ENCODE measurements at regions not wholly inside any gene's neighbourhood (a gene's known extent, or its start where the extent isn't known, plus 50 kb on each side); places are given as distances from the start of the nearest gene placed in this dataset.

DNA sequence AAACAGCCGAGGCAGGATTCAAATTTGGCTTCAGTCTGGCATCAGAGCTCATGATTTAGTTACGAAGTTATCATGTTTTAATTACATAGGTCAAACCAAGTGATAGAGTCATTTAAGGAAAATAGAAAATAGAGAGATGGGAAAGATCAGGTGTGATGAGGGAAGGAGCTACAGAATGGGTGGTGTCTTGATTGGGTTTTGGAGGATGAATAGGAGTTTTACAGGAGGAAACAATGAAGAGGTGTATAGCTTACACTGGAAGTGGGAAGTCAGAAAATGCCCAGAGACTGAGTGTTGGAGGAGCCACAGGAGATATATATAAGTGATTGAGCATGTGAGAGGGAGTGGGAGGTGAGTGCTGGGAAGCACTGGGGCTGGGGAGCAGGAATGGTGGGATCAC, 264.2 kb upstream of the TNP1 start:
- DNase-seq (ENCODE audit: low read depth, low spot score) = no peak

DNA sequence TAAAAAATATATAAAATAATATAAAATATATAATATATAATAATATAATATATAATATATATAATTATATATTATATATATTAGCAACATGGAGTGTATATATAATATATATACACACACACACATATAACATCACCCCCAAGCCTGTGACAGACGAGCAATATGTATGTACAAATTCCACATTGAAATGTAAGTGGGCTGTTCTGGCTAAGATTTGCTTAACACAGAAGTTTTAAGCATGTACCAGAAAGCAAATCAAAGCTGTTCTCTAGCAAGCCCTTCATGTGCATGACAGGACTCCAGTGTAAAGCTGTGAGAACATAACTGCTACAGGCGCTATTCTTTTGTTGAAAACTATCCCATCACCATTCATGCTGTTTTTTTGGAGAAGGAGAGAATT, 261.7 kb upstream of the TNP1 start:
- no peak for DNase-seq (ENCODE audit: low read depth, low spot score)

DNA sequence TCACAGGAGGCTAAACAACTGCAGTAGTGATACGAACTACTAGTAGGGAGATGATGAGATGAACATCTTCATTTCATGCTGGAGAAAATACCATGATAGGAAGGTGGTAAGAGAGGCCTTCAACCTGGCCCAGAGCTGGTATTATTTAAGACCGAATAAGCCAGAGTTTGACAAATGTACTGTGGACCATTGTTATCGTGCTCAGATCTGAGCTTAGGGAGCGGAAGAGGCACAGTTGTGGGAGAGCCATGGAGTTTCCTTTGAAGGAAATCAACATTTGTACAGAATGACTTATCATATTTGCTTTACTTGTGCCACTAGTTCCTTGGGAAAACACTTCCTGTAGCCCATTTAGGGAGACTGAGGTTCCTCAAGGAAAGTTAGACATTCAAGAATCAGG, 260.6 kb upstream of the TNP1 start:
- no peak for DNase-seq (ENCODE audit: low read depth, low spot score)

DNA sequence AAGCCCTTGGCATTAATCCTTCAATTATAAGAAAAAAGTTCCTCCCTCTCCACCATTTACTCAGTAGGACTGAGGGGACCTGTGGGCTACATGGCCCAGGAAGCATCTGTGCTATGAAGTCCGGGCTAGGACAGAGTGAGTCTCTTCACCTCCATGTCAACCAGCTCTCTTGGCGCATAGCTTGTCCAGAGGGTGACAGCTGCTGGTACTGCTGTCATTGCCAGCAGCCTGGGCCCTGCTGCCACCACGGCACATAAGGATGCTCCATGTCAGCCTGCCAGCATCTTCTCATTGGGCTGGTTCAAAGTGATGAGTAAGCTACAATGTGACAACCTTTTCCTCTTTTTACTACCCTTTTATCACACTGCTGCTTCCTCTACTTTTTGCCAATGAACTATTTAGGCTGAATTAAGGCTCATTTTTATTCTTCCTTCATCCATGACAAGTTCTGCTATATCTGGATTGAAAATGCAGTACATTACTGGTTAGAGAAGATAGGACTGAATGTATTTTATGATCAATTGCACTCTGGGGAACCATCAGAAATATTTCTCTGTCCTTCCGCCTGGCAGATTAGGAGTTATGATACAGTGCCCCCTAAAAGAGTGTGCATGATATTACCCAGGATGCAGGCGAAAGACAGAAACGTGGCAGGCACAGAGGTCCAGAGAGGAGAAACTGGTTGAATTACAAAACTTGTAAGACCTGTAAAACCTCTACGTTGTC, 258.9 kb upstream of the TNP1 start:
- DNase-seq (ENCODE audit: low read depth, low spot score) = no peak

DNA sequence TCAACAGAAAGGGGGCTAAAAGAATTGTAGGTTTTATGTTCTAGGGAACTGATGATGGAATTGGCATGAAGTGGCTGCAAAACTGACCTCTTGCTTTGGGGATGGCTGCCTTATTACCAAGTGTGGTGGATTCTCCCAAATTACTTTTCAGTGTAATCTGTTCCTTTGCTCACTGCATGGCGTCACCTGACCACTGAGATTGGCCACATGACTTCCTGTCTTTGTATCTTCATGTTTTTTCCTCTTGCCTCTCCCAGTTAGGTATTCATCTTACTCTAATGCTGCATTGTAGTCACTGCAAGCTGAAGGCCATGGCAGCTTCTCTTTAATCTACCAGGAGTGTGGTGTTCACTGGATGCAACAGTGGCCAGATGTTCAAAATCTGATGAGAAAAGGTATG, 257.7 kb upstream of the TNP1 start:
- no peak for DNase-seq (ENCODE audit: low read depth, low spot score)

DNA sequence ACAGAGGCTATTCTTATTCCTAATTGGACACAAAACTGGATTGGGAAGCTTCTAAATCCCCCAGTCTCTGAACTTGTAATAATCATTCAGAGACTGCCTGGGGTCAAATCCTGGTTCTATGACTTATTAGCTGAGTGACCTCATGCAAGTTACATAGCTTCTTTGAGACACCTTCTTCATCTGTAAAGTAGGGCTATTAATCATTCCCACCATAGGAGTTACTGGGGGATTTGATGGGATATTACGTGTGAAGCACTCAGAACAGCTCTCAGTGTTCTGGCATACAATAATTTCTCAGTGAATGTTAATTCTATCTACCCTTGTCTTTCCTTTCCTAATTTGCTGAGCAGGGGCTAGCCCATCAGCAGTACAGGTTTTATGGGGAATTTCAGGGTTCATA, 256.7 kb upstream of the TNP1 start:
- no peak for DNase-seq (ENCODE audit: low read depth, low spot score)

DNA sequence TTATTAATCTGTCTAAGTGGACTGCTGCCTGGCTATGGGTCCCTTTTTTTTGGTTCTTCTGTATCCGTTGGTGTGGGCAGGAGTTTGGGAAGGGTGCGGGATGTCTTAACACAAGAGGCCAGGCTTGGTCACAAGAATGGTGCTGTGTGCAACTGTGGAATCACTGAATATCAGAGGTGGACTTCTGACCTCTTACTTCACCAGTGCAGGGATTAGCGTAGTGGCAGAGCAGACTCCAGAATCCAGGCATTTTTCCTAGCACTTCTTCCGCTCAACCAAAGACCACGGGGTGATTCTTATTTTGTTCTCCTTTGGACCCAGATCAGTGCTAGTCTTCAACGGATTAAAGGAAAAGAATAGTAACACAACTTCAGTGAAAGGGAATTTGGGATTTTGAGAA, 254.3 kb upstream of the TNP1 start:
- no peak for DNase-seq (ENCODE audit: low read depth, low spot score)

DNA sequence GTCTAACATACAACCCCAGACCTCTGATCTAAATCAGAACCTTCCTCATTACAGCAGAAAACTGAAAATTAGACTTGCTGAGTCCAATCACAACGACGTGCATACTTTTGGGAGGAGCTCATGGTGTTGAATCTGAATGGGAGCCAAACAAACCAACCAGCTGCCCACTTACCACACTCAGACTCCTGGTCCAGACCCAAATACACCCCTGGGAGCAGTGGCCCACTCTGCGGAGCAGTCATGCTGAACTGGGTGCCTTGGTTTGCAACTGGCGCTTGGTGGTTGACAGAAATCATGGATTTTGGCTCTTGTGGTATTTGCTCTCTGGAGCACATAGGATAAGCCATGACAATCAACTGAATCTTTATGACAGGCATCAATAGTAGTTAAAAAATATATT, 253.6 kb upstream of the TNP1 start:
- DNase-seq (ENCODE audit: low read depth, low spot score) = no peak

DNA sequence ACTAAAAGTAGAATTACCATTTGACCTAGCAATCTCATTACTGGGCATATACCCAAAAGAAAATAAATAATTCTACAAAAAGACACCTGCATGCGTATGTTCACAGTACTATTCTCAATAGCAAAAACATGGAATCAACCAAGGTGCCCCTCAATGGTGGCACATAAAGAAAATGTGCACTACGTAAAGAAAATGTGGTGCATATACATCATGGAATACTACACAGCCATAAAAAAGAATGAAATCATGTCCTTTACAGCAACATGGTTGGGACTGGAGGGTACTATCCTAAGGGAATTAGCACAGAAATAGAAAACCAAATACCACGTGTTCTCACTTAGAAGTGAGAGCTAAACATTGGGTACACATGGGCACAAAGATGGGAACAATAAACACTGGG, 250.7 kb upstream of the TNP1 start:
- no peak for DNase-seq (ENCODE audit: low read depth, low spot score)

DNA sequence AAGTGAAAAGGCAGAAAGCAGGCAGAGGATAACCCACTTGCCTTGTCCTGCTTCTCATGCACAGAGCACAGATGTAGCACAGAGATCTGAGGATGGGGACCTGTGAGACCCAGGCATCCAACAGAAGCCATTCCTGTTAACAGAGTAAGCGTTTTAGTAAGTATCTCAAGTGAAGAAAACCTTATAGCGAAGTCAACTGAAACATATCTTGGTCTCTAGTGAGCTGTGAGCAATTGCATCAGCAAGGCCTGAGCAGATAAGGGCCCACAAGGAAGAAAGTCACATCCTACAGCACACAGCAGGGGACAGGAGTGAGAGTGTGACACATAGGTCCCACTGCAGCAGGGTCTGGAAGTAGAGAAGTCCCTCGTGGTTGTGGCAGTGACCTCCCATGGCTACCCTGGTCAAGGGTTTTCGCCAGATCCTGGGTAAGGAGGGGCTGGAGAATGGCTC, 248.7 kb upstream of the TNP1 start:
- DNase-seq (ENCODE audit: low read depth, low spot score) = no peak

DNA sequence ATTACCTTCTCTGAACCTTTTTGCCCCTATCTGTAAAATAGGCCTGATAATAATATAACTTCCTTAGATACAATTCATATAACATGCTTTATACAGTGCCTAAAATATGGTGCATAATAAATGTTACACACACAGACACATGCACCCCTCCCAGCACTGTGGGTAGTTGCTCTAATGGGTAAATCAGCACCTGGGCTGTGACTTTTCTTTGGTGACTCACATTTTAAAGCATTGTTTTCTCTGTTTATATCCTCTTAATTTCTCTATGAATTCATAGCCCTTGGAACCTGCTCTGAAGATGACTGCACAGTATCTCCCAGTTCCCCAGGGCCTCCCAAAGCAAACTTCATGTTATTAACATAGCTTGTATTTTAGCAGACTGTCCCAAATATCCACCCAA, 248.2 kb upstream of the TNP1 start:
- no peak for DNase-seq (ENCODE audit: low read depth, low spot score)

DNA sequence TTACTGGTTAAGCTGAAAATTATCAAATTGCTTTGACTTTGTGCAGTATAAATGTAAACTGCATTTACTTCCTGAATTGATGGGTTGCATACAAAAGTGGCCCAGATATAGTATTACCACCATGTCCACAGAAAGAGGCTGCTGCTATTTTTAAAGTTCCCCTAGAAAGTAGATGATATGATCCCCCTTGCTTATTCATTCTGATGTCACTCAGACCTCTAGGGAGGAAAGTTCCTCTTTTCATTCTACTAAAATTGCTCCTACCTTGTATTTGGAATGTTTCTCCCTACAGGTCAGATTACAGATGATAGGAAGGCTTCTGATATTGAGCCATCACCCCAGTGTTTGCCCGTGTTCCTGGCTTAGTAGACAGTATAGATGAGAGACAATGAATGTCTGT, 247.6 kb upstream of the TNP1 start:
- no peak for DNase-seq (ENCODE audit: low read depth, low spot score)

DNA sequence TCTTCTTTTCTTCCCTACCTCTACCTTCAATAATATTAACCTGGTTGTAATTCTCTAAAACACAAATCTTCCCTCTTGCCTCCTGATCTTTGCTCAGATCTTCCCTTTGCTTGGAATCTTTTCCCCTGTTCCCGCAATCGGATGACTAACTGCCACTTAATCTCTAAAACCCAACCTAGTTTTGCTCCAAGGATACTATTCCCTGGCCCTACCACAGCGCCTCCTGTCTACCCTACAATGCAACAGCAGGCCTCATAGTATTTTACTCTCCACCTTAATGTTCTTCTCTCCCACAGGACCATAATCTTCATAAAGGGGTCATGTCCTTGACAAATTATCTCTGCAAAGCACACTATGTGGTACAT, 246.8 kb upstream of the TNP1 start:
- DNase-seq (ENCODE audit: low read depth, low spot score) = no peak

DNA sequence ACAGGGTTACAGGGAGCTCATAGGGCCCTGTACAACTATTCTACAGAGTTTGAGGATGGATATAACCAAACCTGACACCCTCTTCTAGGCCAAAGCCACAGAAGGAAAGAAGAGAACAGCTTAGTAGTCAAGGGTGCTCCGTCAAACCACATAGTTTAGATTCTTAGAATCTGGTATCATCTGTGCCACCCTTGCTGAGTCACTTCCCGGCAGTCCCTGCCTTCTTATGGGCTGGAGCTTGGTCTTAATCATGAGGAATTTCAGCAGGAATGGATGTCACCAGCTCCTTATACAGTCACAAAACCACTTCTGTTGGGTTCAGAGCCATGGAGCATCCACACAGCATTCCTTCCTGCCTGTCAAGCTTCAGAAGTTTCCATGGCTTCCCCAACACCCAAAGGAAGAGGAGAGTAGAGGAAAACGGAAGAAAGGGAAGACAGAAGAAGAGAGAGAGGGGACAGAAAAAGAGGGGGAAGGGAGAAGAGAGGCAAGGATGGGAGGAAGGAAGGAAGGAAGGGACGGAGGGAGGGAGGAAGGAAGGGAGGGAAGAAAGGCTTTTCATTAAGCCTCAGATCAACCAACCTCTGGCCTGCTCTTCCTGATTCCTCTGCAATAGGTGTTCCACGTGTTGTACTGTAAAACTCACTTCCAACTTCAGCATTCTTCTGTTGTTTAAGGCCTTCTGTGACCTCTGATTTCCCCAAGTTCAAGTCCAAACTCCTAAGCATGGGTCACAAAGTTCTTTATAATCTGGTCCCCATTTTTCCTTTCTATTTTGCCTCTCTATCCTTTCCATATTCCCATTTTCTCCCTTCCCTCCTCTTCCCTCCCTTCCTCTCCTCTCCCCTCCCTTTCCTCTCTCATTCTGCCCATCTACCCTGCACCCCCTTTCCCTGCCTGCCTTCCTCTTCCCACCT, 246.1 kb upstream of the TNP1 start:
- DNase-seq (ENCODE audit: low read depth, low spot score) = no peak

DNA sequence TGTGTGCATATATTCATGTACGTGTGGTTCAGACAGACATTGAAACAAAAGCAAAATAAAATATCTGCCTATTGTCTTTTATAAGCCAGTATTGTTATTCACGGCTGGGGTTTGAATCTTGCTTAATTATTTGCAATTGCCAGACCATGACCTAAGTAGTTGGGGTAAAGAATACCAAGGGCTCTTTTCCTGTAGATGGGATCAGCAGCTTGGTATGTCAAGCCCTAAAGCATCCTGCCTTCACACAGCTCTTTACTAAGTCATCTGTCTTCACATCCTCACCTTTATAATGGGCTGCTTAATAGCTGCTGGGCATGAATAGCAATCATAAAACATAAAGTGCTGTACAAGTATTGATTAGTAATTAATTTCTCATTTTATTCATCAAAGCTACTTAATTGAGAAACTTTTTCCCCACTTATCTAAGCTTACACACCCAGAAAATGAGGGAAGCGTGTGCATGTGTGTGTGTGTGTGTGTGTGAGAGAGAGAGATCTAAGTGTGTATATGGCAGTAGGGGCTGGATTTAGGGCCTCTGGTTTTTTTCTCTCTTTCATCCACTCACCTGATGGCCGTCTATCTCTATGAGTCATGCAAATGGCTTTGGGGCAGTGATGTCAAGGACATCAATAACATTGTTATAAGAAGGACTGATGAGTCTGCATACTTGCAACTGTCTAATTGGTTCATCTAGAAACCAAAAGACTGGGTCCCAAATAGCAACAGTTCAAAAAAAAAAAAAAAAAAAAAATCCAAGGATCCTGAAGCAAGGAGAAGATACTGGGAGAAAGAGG, 244.1 kb upstream of the TNP1 start:
- no peak for DNase-seq (ENCODE audit: low read depth, low spot score)

DNA sequence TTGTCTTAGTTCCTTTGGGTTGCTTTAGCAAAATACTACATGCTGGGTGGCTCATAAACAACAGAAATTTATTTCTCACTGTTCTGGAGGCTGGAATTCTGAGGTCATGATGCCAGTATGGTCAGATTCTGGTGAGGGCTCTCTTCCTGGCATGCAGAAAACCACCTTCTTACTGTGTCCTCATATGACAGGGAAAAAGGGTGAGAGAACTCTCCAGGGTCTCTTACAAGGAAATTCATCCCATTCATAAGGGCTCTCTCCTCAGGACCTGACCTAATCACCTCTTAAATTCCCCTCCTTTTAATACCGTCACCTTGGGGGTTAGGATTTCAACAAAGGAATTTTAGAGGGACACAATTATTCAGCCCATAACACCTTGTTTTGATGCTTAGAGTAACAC, 243.1 kb upstream of the TNP1 start:
- no peak for DNase-seq (ENCODE audit: low read depth, low spot score)

DNA sequence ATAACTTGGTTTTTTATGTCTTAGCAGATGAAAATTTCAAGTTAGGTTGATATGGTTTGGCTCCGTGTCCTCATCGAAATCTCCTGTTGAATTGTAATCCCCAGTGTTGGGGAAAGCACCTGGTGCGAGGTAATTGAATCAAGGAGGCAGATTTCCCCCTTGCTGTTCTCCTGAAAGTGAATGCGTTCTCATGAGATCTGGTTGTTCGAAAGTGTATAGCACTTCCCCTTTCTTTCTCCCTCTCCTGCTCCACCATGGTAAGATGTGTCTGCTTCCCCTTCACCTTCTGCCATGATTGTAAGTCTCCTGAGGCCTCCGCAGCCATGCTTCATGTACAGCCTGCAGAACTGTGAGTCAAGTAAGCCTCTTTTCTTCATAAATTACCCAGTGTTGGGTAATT, 242.1 kb upstream of the TNP1 start:
- DNase-seq (ENCODE audit: low read depth, low spot score) = no peak

DNA sequence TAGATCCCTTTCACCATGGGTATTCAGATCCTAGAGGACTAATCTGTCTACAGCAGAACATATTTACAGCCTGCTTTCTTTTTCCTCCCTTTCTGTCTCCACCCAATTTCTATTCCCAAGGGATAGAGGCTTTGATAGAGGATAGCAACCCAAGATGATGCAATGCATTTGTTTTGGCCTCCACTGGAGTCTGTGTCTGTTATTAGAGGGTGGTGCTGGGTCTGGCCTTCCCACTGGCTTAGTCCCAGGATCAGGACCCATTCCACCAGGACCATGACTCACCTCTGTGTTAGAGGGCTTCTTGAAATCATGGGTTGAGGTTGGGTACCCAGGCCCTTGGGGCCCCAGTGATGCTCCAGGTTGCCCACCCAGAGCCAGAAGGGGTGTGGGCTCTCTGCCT, 239.7 kb upstream of the TNP1 start:
- DNase-seq (ENCODE audit: low read depth, low spot score) = no peak

DNA sequence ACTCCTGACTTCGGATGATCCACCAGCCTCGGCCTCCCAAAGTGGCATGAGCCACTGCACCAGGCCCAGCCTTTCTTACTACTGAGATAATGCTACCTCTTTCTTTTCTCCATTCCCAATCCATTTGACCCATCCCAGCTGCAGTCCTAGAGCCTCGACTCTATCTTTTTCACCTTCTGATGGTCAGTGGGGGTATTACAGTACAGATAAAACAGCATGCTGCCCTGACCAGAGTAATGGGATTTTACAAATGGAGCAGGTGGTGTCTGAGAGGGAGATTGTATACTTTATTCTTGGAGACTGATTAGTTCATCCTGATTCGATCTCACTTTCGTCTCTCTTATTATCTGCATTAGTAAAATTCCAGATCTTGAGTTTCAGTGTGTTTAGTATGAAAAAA, 238.6 kb upstream of the TNP1 start:
- no peak for DNase-seq (ENCODE audit: low read depth, low spot score)

DNA sequence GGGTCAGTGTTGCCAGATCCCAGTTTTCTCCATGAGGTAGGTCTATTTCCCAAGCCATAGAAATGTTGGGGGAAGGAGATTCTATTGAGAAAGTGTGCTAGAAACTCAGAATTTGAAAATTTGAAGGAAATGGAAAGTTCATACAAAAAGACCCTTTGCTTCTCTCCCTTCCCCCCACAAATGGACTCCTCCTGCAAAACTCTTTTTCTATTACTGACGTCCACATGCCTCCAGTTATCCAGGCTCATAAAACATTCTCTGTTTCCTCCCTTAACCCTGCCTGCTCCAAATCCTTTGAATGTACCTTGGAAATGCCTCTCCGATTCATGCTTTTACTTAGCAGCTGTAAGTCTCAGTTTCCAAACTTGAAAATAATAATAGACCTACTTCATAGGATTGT, 237.5 kb upstream of the TNP1 start:
- no peak for DNase-seq (ENCODE audit: low read depth, low spot score)

DNA sequence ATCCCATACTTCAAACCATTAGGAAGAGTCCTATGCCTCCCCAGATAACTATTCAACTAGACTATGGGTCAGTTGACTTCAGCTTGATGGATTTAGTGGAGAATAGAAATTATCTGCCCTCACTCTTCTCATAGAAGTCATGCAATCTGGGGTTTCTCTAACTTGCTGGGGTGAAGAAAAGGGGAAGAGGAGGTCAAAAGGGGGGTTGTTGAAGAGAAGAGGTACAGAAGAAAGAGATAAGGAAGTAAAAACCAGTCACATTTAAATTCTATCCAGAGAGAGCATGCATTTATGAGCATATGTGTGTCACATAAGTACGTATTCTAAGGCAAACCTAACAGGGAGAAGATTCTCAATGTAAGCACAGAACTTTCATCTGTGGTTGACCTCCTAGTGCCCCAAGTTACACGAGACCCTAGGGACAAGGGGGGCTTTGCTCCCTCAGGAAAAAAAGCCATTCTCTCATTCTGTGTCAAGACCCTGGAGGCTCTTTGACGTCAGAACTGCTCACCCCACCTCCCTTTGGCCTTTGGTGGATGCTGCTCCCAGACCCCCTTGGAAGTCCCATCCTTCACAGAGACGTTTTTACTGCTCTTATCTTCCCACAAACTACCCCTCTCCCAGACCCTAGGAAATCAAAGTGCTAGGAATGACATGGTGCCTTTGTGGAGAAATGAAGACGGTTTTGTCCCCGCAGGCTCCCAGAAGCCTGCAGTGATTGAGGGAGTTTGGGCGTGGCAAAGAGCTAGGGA, 236.8 kb upstream of the TNP1 start:
- DNase-seq (ENCODE audit: low read depth, low spot score) = no peak
